ENCODE measurements at regions not wholly inside any gene's neighbourhood (a gene's known extent, or its start where the extent isn't known, plus 50 kb on each side); places are given as distances from the start of the nearest gene placed in this dataset.

DNA sequence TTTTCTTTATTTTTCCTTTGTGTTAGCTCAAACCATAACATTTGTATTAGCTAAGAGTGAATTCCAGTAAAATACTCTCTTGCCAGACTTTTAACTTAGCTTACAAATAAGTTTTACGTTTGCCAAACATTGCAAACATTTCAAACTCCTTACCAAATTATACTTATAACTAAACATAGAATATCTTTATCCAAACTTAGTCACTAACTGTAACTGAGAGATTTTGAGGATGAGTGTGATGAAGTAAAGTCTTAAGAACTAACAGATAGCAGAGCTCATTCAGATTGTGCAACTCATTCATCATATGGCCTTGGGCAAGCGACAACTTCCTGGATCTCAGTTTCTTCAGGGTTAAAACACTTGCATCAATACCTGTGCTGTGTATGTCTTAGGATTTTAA is 533.7 kb downstream of the TDRD15 start:
- no peaks in the 10 kb centered on the region for H3K9me3 Mint-ChIP-seq
- H3K27ac Mint-ChIP-seq (ENCODE audit: unreplicated experiment), result no peak overlapping the region

DNA sequence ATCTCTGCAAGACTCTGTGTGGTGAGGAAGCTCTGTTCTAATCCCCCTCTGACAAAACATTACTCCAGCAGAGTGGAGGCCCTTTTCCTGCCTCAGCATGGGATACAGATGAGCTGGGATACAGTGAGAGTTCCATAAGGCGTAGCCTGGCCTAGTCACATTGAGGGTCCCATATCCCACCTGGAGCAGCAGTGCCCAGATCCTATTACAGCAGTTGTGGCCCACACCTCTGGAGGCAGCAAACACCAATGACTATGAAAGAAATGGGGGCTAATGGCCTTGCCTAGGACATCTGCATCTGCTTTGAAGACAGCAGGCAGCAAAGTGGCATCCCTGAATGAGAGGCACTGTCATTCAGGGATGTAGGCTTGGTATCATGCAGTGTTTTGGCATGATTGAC is 534.5 kb downstream of the TDRD15 start:
- no peak for DNase-seq (ENCODE audit: low read depth, low spot score)
- Mint-ChIP-seq H3K36me3 (ENCODE audit: low read depth) (no peaks in the 10 kb centered on the region), H3K4me3 (no peak overlapping the region), H3K27ac (ENCODE audit: unreplicated experiment) (no peak overlapping the region), H3K4me1 (peaks cover under 1% of the 10 kb centered on the region), H3K9me3 (no peaks in the 10 kb centered on the region), H3K27me3 (ENCODE audit: low read depth) (no peaks in the 10 kb centered on the region)
- TF ChIP-seq, protein P1, sequence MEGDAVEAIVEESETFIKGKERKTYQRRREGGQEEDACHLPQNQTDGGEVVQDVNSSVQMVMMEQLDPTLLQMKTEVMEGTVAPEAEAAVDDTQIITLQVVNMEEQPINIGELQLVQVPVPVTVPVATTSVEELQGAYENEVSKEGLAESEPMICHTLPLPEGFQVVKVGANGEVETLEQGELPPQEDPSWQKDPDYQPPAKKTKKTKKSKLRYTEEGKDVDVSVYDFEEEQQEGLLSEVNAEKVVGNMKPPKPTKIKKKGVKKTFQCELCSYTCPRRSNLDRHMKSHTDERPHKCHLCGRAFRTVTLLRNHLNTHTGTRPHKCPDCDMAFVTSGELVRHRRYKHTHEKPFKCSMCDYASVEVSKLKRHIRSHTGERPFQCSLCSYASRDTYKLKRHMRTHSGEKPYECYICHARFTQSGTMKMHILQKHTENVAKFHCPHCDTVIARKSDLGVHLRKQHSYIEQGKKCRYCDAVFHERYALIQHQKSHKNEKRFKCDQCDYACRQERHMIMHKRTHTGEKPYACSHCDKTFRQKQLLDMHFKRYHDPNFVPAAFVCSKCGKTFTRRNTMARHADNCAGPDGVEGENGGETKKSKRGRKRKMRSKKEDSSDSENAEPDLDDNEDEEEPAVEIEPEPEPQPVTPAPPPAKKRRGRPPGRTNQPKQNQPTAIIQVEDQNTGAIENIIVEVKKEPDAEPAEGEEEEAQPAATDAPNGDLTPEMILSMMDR (conservative IDR thresholded peaks at IDR 0.05), result no peak

More for the DNA sequence above, 533.7 kb downstream of the TDRD15 start:
- H3K27me3 Mint-ChIP-seq (ENCODE audit: low read depth), result no peaks in the 10 kb centered on the region
- TF ChIP-seq, protein P1 (conservative IDR thresholded peaks at IDR 0.05), result no peak
- no peak for DNase-seq (ENCODE audit: low read depth, low spot score)
- peaks cover 8% of the 10 kb centered on the region for H3K4me1 Mint-ChIP-seq
- no peak overlapping the region for H3K4me3 Mint-ChIP-seq
- no peaks in the 10 kb centered on the region for H3K36me3 Mint-ChIP-seq (ENCODE audit: low read depth)

DNA sequence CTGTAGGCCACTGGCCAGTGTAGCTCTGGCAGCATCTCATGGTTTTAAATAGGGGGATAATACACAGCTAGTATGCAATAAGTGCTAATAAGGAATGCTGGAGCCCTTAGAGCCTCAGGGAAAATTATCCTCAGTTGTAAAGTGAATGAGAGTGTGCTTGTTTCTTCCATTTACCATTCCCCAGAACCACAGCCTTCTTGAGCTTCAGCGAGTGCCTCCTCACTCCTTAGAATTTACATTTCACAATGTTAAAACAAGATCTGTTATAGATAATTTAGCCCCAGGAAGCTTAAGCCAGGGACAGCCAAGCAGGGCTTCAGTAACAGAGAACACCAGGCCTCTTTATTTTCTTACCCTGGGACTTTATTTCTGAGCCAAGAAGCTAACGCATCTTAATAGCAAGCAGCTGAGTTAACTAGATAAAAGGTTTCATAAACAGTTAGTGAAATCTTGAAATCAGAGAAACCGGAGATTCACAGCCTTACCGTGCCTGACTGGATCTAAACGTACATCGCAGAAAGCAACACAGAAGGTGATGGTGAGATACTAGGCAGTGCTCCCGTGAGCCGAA is 535.2 kb downstream of the TDRD15 start:
- Mint-ChIP-seq H3K27me3 (ENCODE audit: low read depth) (no peaks in the 10 kb centered on the region), H3K4me1 (no peaks in the 10 kb centered on the region), H3K36me3 (ENCODE audit: low read depth) (no peaks in the 10 kb centered on the region), H3K27ac (ENCODE audit: unreplicated experiment) (no peak overlapping the region), H3K4me3 (no peak overlapping the region), H3K9me3 (no peaks in the 10 kb centered on the region)
- no peak for DNase-seq (ENCODE audit: low read depth, low spot score)
- TF ChIP-seq, protein P1 (conservative IDR thresholded peaks at IDR 0.05), result no peak

DNA sequence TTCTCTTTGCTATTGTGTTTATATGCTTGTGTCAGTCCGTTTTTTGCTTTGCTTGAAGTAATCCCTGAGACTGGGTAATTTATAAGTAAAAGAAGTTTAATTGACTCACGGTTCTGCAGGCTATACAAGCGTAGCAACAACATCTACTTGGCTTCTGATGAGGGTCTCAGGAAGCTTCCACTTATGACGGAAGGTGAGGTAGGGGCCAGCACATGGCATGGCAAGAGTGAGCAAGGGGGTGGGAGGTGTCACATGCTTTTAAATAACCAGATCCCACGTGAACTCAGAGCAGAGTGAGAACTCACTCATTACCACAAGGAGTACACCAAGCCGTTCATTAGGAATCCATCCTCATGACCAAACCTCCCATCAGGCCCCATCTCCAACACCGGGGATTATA is 540.3 kb downstream of the TDRD15 start:
- no peak for DNase-seq (ENCODE audit: low read depth, low spot score)
- TF ChIP-seq, protein P1 (conservative IDR thresholded peaks at IDR 0.05), result no peak
- no peaks in the 10 kb centered on the region for H3K36me3 Mint-ChIP-seq (ENCODE audit: low read depth)
- H3K9me3 Mint-ChIP-seq, result no peaks in the 10 kb centered on the region
- H3K4me3 Mint-ChIP-seq, result no peak overlapping the region
- no peak overlapping the region for H3K27ac Mint-ChIP-seq (ENCODE audit: unreplicated experiment)
- H3K4me1 Mint-ChIP-seq, result no peaks in the 10 kb centered on the region
- H3K27me3 Mint-ChIP-seq (ENCODE audit: low read depth), result no peaks in the 10 kb centered on the region

DNA sequence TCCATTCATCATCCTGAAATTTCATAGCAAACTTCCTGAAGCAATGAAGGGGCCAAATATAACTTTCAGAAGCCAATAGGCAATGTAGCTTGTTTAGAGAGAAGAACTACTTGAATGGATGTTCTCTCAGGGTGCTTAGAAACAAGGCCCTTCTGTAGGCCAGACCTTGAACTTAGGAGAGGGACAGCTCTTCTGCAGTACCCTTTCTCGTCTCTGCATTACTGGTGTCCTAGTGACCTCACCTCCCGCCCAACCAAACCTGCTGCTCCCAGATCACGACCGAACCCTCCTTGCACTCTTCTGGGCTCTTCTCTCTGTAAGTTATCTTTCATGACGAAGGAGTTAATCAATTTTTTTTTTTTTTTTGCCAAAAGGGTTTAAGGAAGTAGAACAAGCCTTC is 543.9 kb downstream of the TDRD15 start:
- TF ChIP-seq, protein P1 (conservative IDR thresholded peaks at IDR 0.05), result no peak
- no peak overlapping the region for H3K27ac Mint-ChIP-seq (ENCODE audit: unreplicated experiment)
- no peaks in the 10 kb centered on the region for H3K9me3 Mint-ChIP-seq
- no peaks in the 10 kb centered on the region for H3K4me1 Mint-ChIP-seq
- H3K4me3 Mint-ChIP-seq, result no peak overlapping the region
- H3K27me3 Mint-ChIP-seq (ENCODE audit: low read depth), result no peaks in the 10 kb centered on the region
- H3K36me3 Mint-ChIP-seq (ENCODE audit: low read depth), result no peaks in the 10 kb centered on the region
- no peak for DNase-seq (ENCODE audit: low read depth, low spot score)

Measured in neural crest cell (in vitro differentiated cells).